HG03571 (cell line): ENCODE measurements at regions not wholly inside any gene's neighbourhood (a gene's known extent, or its start where the extent isn't known, plus 50 kb on each side); places are given as distances from the start of the nearest gene placed in this dataset.

ENCODE experiments used
- ATAC-seq: cut with Tn5 transposase; IDR thresholded peaks from one replicate; pipeline ENCODE4 v1.9.1; 2021; ENCODE audit not compliant: unreplicated experiment

GRCh38 chr3:193897731-193898180 lies 238.2 kb upstream of the HES1 start:
- no peak for ATAC-seq

GRCh38 chr3:193899001-193899400 lies 236.9 kb upstream of the HES1 start:
- no peak for ATAC-seq

- ATAC-seq = no peak
Measured at GRCh38 chr3:193901007-193901406, 234.9 kb upstream of the HES1 start.

GRCh38 chr3:193902607-193903511 lies 233.1 kb upstream of the HES1 start:
- ATAC-seq = no peak

GRCh38 chr3:193903512-193903817 lies 232.5 kb upstream of the HES1 start:
- ATAC-seq = no peak

- no peak for ATAC-seq
Measured at GRCh38 chr3:193903966-193904365, 232.0 kb upstream of the HES1 start.

GRCh38 chr3:193905541-193906396 lies 230.2 kb upstream of the HES1 start:
- ATAC-seq = no peak

GRCh38 chr3:193906849-193907410 lies 229.0 kb upstream of the HES1 start:
- ATAC-seq = no peak

GRCh38 chr3:193908181-193908744 lies 227.7 kb upstream of the HES1 start:
- no peak for ATAC-seq

GRCh38 chr3:193909387-193909786 lies 226.6 kb upstream of the HES1 start:
- ATAC-seq = no peak

- no peak for ATAC-seq
Measured at GRCh38 chr3:193910310-193910709, 225.6 kb upstream of the HES1 start.

- ATAC-seq = no peak
Measured at GRCh38 chr3:193910886-193911738, 224.8 kb upstream of the HES1 start.

GRCh38 chr3:193911784-193912340 lies 224.1 kb upstream of the HES1 start:
- ATAC-seq = no peak

- no peak for ATAC-seq
Measured at GRCh38 chr3:193912621-193913178, 223.2 kb upstream of the HES1 start.

GRCh38 chr3:193914602-193915001 lies 221.3 kb upstream of the HES1 start:
- no peak for ATAC-seq

- ATAC-seq = no peak
Measured at GRCh38 chr3:193915099-193915498, 220.8 kb upstream of the HES1 start.

- ATAC-seq = no peak
Measured at GRCh38 chr3:193915613-193916012, 220.3 kb upstream of the HES1 start.

GRCh38 chr3:193917158-193917557 lies 218.8 kb upstream of the HES1 start:
- ATAC-seq = no peak

GRCh38 chr3:193921465-193921864 lies 214.5 kb upstream of the HES1 start:
- no peak for ATAC-seq
